PFSK-1 (cell line): ENCODE measurements at regions not wholly inside any gene's neighbourhood (a gene's known extent, or its start where the extent isn't known, plus 50 kb on each side); places are given as distances from the start of the nearest gene placed in this dataset.

Source experiments
- FOXP2 ChIP-seq: optimal IDR thresholded peaks from 2 replicates; pipeline ENCODE3; 2011; ENCODE audit warnings: borderline replicate concordance, control low read depth, inconsistent platforms; ENCODE audit not compliant: insufficient read depth; ENCODE audit errors: extremely low read length, extremely low read depth
- POLR2AphosphoS5 ChIP-seq: IDR thresholded peaks from 2 replicates; pipeline ENCODE4 v1.6.1; 2012; ENCODE audit warnings: low read depth, mild to moderate bottlenecking, control low read depth, low read length, moderate library complexity
- REST ChIP-seq, 2 experiments: IDR thresholded peaks; 2 replicates each; pipeline versions ENCODE4 v1.6.1 to v1.8.0; 2011 to 2012; ENCODE audit warnings: low read depth in 2 of 2, low read length in 2 of 2, control low read depth in 1 of 2, inconsistent platforms in 1 of 2, mild to moderate bottlenecking in 1 of 2, moderate library complexity in 1 of 2; ENCODE audit not compliant: insufficient read depth in 1 of 2
- SIN3A ChIP-seq: IDR thresholded peaks from 2 replicates; pipeline ENCODE4 v1.6.1; 2012; ENCODE audit warnings: mild to moderate bottlenecking, low read length, moderate library complexity, borderline replicate concordance; ENCODE audit not compliant: insufficient read depth
- TAF1 ChIP-seq: IDR thresholded peaks from 2 replicates; pipeline ENCODE4 v1.6.1; 2012; ENCODE audit warnings: low read length, control low read depth, borderline replicate concordance; ENCODE audit not compliant: insufficient read depth

GRCh38 chr4:114040319-114041116 lies 61.1 kb upstream of the ARSJ start:
- no peak for TF ChIP-seq FOXP2
- no peak for TF ChIP-seq POLR2AphosphoS5
- TF ChIP-seq TAF1 = no peak
- TF ChIP-seq SIN3A = no peak
- no peak for TF ChIP-seq REST (IDR thresholded peaks at IDR 0.05; ENCODE audit: insufficient read depth in 1 of 2, low read depth in 2 of 2, low read length in 2 of 2)

- TF ChIP-seq TAF1 (no peak), SIN3A (no peak), FOXP2 (no peak), POLR2AphosphoS5 (no peak), REST (IDR thresholded peaks at IDR 0.05; ENCODE audit: insufficient read depth in 1 of 2, low read depth in 2 of 2, low read length in 2 of 2) (no peak)
These were observed 61.6 kb upstream of the ARSJ start for GRCh38 chr4:114041117-114041475.

GRCh38 chr4:114043116-114043515 lies 63.7 kb upstream of the ARSJ start:
- TF ChIP-seq SIN3A (no peak), TAF1 (no peak), FOXP2 (no peak), POLR2AphosphoS5 (no peak), REST (IDR thresholded peaks at IDR 0.05; ENCODE audit: insufficient read depth in 1 of 2, low read depth in 2 of 2, low read length in 2 of 2) (no peak)

GRCh38 chr4:114046331-114046730 lies 66.9 kb upstream of the ARSJ start:
- TF ChIP-seq TAF1 = no peak
- TF ChIP-seq FOXP2 = no peak
- TF ChIP-seq POLR2AphosphoS5 = no peak

- TF ChIP-seq SIN3A = no peak
- TF ChIP-seq REST (IDR thresholded peaks at IDR 0.05; ENCODE audit: insufficient read depth in 1 of 2, low read depth in 2 of 2, low read length in 2 of 2) = no peak
- TF ChIP-seq FOXP2 = no peak
- TF ChIP-seq TAF1 = no peak
- no peak for TF ChIP-seq POLR2AphosphoS5
These were observed 72.8 kb upstream of the ARSJ start for GRCh38 chr4:114052227-114052626.
